PFSK-1 (cell line): ENCODE measurements at regions not wholly inside any gene's neighbourhood (a gene's known extent, or its start where the extent isn't known, plus 50 kb on each side); places are given as distances from the start of the nearest gene placed in this dataset.

Source experiments
- POLR2AphosphoS5 ChIP-seq: IDR thresholded peaks from 2 replicates; pipeline ENCODE4 v1.6.1; 2012; ENCODE audit warnings: low read depth, mild to moderate bottlenecking, control low read depth, low read length, moderate library complexity
- TF ChIP-seq, protein P1 (sequence below), 2 experiments: IDR thresholded peaks; 2 replicates each; pipeline versions ENCODE4 v1.6.1 to v1.8.0; 2011 to 2012; ENCODE audit warnings: low read depth in 2 of 2, low read length in 2 of 2, control low read depth in 1 of 2, inconsistent platforms in 1 of 2, mild to moderate bottlenecking in 1 of 2, moderate library complexity in 1 of 2; ENCODE audit not compliant: insufficient read depth in 1 of 2

DNA sequence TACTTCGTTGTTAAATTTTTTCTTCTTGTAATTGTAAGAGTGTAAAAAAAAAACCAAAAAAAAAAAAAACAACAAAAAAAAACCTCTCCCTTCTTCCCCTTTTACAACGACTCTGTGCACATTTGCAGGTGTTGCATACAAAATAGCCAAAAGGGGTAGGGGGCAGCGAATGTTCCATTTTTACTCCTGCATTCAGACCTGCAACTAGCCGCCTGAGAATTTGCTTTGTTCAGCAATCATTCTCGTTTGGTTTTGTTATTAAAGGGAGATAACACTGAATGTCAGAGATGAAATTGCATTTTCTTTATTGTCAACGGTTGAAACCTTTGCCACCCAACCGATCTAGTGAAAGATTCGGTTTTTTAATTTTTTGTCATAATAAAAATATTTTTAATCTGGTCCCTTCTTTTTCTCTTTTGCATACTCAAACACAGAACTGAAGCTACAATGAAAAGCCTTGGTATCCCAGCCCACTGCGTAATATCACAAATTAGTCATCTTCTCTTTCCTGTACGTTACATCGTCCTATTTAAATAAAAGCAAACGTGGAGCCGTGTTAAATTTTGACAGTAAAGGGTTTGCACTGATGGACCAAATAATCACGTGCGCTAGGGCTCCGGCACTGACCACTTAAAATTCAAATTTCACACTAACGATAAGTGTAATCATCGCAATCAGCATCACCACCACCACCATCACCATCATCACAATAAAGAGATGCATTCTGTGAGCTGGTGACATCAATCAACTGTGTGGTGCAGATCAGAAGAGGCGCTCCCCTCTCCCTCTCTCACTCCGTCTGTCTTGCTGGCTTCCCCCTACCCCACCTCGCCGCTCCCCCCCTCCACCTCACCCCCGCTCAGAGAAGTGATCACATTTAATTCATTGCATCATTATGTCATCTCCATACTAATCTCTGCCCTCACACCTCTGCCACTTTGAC is 406.2 kb upstream of the PSMD7 start:
- TF ChIP-seq POLR2AphosphoS5 = no peak
- TF ChIP-seq, protein P1, sequence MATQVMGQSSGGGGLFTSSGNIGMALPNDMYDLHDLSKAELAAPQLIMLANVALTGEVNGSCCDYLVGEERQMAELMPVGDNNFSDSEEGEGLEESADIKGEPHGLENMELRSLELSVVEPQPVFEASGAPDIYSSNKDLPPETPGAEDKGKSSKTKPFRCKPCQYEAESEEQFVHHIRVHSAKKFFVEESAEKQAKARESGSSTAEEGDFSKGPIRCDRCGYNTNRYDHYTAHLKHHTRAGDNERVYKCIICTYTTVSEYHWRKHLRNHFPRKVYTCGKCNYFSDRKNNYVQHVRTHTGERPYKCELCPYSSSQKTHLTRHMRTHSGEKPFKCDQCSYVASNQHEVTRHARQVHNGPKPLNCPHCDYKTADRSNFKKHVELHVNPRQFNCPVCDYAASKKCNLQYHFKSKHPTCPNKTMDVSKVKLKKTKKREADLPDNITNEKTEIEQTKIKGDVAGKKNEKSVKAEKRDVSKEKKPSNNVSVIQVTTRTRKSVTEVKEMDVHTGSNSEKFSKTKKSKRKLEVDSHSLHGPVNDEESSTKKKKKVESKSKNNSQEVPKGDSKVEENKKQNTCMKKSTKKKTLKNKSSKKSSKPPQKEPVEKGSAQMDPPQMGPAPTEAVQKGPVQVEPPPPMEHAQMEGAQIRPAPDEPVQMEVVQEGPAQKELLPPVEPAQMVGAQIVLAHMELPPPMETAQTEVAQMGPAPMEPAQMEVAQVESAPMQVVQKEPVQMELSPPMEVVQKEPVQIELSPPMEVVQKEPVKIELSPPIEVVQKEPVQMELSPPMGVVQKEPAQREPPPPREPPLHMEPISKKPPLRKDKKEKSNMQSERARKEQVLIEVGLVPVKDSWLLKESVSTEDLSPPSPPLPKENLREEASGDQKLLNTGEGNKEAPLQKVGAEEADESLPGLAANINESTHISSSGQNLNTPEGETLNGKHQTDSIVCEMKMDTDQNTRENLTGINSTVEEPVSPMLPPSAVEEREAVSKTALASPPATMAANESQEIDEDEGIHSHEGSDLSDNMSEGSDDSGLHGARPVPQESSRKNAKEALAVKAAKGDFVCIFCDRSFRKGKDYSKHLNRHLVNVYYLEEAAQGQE (IDR thresholded peaks at IDR 0.05; ENCODE audit: insufficient read depth in 1 of 2, low read depth in 2 of 2, low read length in 2 of 2) = no peak
